Naive thymus-derived CD4-positive, alpha-beta T cell (primary cell): ENCODE measurements at regions not wholly inside any gene's neighbourhood (a gene's known extent, or its start where the extent isn't known, plus 50 kb on each side); places are given as distances from the start of the nearest gene placed in this dataset.
"Not testable (repeated sequence)": the region's sequence is repeated elsewhere in the genome, so short reads cannot be mapped to it uniquely, and the experiment has no call there.

Experiments used
- ATAC-seq: fragments of 150-1000 bp; cut with Tn5 transposase; 2 replicates; pipeline ENCODE4 v1.10.0; 2021; ENCODE audit warnings: mild to moderate bottlenecking, moderate library complexity
- CTCF ChIA-PET: fragments of 350-600 bp; sonication (Branson Sonifier 250); formaldehyde crosslinking; loops from one replicate; lab custom pipeline; 2021; ENCODE audit warnings: antibody characterized with exemption; lab: Charles Lee
- POLR2A ChIA-PET: fragments of 350-600 bp; sonication (Branson Sonifier 250); formaldehyde crosslinking; loops from one replicate; lab custom pipeline; 2021; ENCODE audit warnings: antibody characterized with exemption, inconsistent platforms; lab: Charles Lee
- DNase-seq, 9 donors: peaks; one replicate each; pipeline versions ENCODE4 v3.0.0 to v3.0.0-alpha.2; 2020 to 2022; ENCODE audit warnings: mixed read lengths in 1 of 9
- H3K27ac ChIP-seq: one replicate; pipeline ENCODE4 v1.7.0; 2013; ENCODE audit warnings: mild to moderate bottlenecking, low read depth, low read length, moderate library complexity
- H3K27me3 ChIP-seq, 2 donors: one replicate each; pipeline ENCODE4 v1.7.0; 2013; ENCODE audit warnings: low read length in 2 of 2, mild to moderate bottlenecking in 2 of 2, moderate library complexity in 2 of 2; ENCODE audit not compliant: control insufficient read depth in 2 of 2, insufficient read depth in 2 of 2
- H3K36me3 ChIP-seq, 3 experiments: 1 replicate in 2 of 3; 2 replicates in 1 of 3; pipeline ENCODE4 v1.7.0; 2013; ENCODE audit warnings: low read length in 3 of 3, mild to moderate bottlenecking in 3 of 3, moderate library complexity in 1 of 3; ENCODE audit not compliant: insufficient read depth in 3 of 3, control insufficient read depth in 2 of 3
- H3K4me1 ChIP-seq, 2 donors: one replicate each; pipeline ENCODE4 v1.7.0; 2013; ENCODE audit warnings: low read length in 2 of 2, mild to moderate bottlenecking in 2 of 2, moderate library complexity in 1 of 2; ENCODE audit not compliant: control insufficient read depth in 2 of 2, insufficient read depth in 2 of 2
- H3K4me3 ChIP-seq: 2 replicates; pipeline ENCODE4 v1.7.0; 2013; ENCODE audit warnings: mild to moderate bottlenecking, low read length
- H3K9me3 ChIP-seq, 3 experiments: 1 replicate in 2 of 3; 2 replicates in 1 of 3; pipeline ENCODE4 v1.7.0; 2013; ENCODE audit warnings: low read length in 3 of 3; ENCODE audit not compliant: control insufficient read depth in 2 of 3
- H3K27ac Mint-ChIP-seq, 9 donors: one replicate each; pipeline ENCODE4 v1.8.0; 2020 to 2022; ENCODE audit warnings: mixed read lengths in 9 of 9, mild to moderate bottlenecking in 8 of 9, moderate library complexity in 5 of 9, inconsistent platforms in 2 of 9
- H3K27me3 Mint-ChIP-seq, 5 donors: one replicate each; pipeline ENCODE4 v1.8.0; 2021 to 2022; ENCODE audit warnings: mixed read lengths in 5 of 5, mild to moderate bottlenecking in 1 of 5
- H3K36me3 Mint-ChIP-seq, 5 donors: one replicate each; pipeline ENCODE4 v1.8.0; 2020 to 2022; ENCODE audit warnings: mixed read lengths in 5 of 5, mild to moderate bottlenecking in 3 of 5, inconsistent platforms in 1 of 5
- H3K4me1 Mint-ChIP-seq, 7 donors: one replicate each; pipeline ENCODE4 v1.8.0; 2020 to 2022; ENCODE audit warnings: mixed read lengths in 7 of 7, mild to moderate bottlenecking in 3 of 7, inconsistent platforms in 1 of 7
- H3K4me3 Mint-ChIP-seq, 10 donors: one replicate each; pipeline ENCODE4 v1.8.0; 2020 to 2022; ENCODE audit warnings: mild to moderate bottlenecking in 10 of 10, mixed read lengths in 10 of 10, moderate library complexity in 6 of 10, inconsistent platforms in 2 of 10
- H3K9me3 Mint-ChIP-seq, 11 donors: one replicate each; pipeline ENCODE4 v1.8.0; 2020 to 2022; ENCODE audit warnings: mixed read lengths in 11 of 11, mild to moderate bottlenecking in 4 of 11, inconsistent platforms in 1 of 11, moderate library complexity in 1 of 11
- intact Hi-C, 2 donors: fragments of 100-400 bp; cut with micrococcal nuclease; formaldehyde crosslinking; loops; one replicate each; pipeline ENCODE4 v1.15.1; 2023

- no peak overlapping the region for H3K27ac ChIP-seq
- ATAC-seq (no peak), DNase-seq (no peak)
- no peaks in the 10 kb centered on the region for H3K4me1 Mint-ChIP-seq
- no peak overlapping the region for H3K4me3 Mint-ChIP-seq
- no peaks in the 10 kb centered on the region for H3K36me3 Mint-ChIP-seq
- peaks cover 0 to 5% (median 0%) of the 10 kb centered on the region in 5 donors for H3K27me3 Mint-ChIP-seq
- ChIA-PET POLR2A (no interaction called here), CTCF (no interaction called here)
- H3K27ac Mint-ChIP-seq = no peak overlapping the region
- H3K9me3 Mint-ChIP-seq = peaks cover 0 to 9% (median 2%) of the 10 kb centered on the region in 11 donors
- intact Hi-C loops = no loop called here
- H3K4me3 ChIP-seq = no peak overlapping the region
- no peaks in the 10 kb centered on the region for H3K9me3 ChIP-seq
- no peaks in the 10 kb centered on the region for H3K36me3 ChIP-seq
- no peaks in the 10 kb centered on the region for H3K27me3 ChIP-seq
- H3K4me1 ChIP-seq = no peaks in the 10 kb centered on the region
These were observed 323.1 kb upstream of the KITLG start for GRCh38 chr12:88903333-88903732.

- H3K4me1 ChIP-seq = no peaks in the 10 kb centered on the region
- ChIA-PET CTCF (no interaction called here), POLR2A (no interaction called here)
- intact Hi-C loops = no loop called here
- no peak for DNase-seq
- H3K27ac Mint-ChIP-seq = no peak overlapping the region
- no peaks in the 10 kb centered on the region for H3K27me3 ChIP-seq
- H3K9me3 ChIP-seq = no peaks in the 10 kb centered on the region
- no peaks in the 10 kb centered on the region for H3K4me1 Mint-ChIP-seq
- no peak overlapping the region for H3K4me3 Mint-ChIP-seq
- ATAC-seq = no peak
- H3K9me3 Mint-ChIP-seq = peaks cover 0 to 5% (median 0%) of the 10 kb centered on the region in 11 donors
- H3K36me3 ChIP-seq = no peaks in the 10 kb centered on the region
- H3K27ac ChIP-seq = no peak overlapping the region
- H3K27me3 Mint-ChIP-seq = peaks cover 0 to 5% (median 0%) of the 10 kb centered on the region in 5 donors
- no peaks in the 10 kb centered on the region for H3K36me3 Mint-ChIP-seq
- no peak overlapping the region for H3K4me3 ChIP-seq
These were observed 317.5 kb upstream of the KITLG start for GRCh38 chr12:88897723-88898122.

DNA sequence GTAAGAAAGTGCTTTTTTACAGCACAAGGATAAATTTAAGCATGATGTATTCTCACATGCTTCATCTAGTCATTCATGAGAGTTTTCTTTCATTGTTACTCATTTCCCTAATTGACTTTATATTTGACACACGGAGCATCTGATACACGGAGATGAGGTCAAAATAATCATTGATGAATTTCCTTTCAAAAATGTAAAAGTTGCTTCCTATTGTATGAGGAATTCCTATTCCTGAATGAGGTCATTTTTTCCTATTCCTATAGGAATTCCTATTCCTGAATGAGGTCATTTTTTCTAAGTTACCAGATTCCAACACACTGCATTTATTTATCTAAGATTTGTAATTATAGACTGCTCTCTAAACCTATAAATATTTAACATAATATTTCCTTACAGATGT, 316.7 kb upstream of the KITLG start:
- CTCF ChIA-PET = no interaction called here
- no peak overlapping the region for H3K27ac Mint-ChIP-seq

DNA sequence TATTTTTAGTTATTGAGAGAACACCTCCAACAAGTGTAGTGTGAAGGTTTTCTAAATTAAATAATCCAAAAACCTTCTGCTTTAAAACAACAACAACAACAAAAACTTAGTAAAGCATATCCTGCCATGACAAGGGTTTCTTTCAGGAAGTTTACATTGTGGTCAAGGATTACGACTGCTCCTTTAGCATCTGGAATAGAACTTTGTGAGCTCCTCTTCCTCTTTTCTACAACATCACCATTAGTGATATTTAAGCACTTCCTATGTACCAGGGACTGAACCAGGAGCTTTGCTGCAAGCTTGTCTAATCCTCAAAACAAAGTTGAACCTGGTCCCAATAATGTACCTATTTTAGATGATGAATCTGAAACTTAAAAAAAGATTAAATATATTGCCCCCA, 315.4 kb upstream of the KITLG start:
- ATAC-seq = no peak
- CTCF ChIA-PET = no interaction called here

More for the DNA sequence above, 316.7 kb upstream of the KITLG start:
- no peak for DNase-seq
- Mint-ChIP-seq H3K4me3 (no peak overlapping the region), H3K36me3 (no peaks in the 10 kb centered on the region), H3K27me3 (peaks cover 0 to 5% (median 0%) of the 10 kb centered on the region in 5 donors), H3K9me3 (peaks cover 0 to 5% (median 0%) of the 10 kb centered on the region in 11 donors), H3K4me1 (no peaks in the 10 kb centered on the region)
- no peak overlapping the region for H3K4me3 ChIP-seq
- H3K9me3 ChIP-seq = no peaks in the 10 kb centered on the region
- H3K36me3 ChIP-seq = no peaks in the 10 kb centered on the region
- no peak for ATAC-seq
- no peaks in the 10 kb centered on the region for H3K4me1 ChIP-seq
- POLR2A ChIA-PET = no interaction called here
- H3K27me3 ChIP-seq = no peaks in the 10 kb centered on the region
- intact Hi-C loops = no loop called here
- H3K27ac ChIP-seq = no peak overlapping the region

DNA sequence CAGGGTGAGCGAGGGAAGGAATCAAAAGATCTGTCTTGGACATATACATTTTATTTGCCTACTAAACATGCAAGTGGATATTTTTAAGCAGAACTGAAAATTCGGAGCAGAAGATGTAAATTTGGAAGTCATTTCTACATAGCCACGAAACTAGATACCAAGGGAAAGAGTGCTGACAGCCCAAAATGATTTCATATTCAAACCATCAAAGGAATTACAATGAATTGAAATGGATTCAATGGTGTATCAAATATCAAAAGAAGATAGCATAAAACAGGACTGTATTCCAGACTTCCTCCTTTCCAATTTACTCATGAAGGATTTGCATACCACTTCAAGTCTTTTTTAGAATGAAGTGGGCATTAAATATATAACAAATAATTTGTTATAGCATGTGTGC, 313.5 kb upstream of the KITLG start:
- Mint-ChIP-seq H3K27me3 (peaks cover 0 to under 1% (median 0%) of the 10 kb centered on the region in 5 donors), H3K4me1 (no peaks in the 10 kb centered on the region), H3K36me3 (no peaks in the 10 kb centered on the region), H3K9me3 (peaks cover 0 to 2% (median 0%) of the 10 kb centered on the region in 11 donors), H3K4me3 (no peak overlapping the region), H3K27ac (no peak overlapping the region)
- DNase-seq (no peak), ATAC-seq (no peak)
- Histone ChIP-seq H3K27me3 (no peaks in the 10 kb centered on the region), H3K4me1 (no peaks in the 10 kb centered on the region), H3K4me3 (no peak overlapping the region), H3K36me3 (no peaks in the 10 kb centered on the region), H3K9me3 (no peaks in the 10 kb centered on the region), H3K27ac (no peak overlapping the region)
- ChIA-PET CTCF (no interaction called here), POLR2A (no interaction called here)
- intact Hi-C loops = no loop called here

More for the DNA sequence above, 315.4 kb upstream of the KITLG start:
- Histone ChIP-seq H3K27ac (no peak overlapping the region), H3K4me1 (no peaks in the 10 kb centered on the region), H3K4me3 (no peak overlapping the region), H3K9me3 (no peaks in the 10 kb centered on the region), H3K36me3 (no peaks in the 10 kb centered on the region), H3K27me3 (no peaks in the 10 kb centered on the region)
- Mint-ChIP-seq H3K4me3 (no peak overlapping the region), H3K4me1 (no peaks in the 10 kb centered on the region), H3K27ac (no peak overlapping the region), H3K27me3 (peaks cover 0 to 5% (median 0%) of the 10 kb centered on the region in 5 donors), H3K9me3 (peaks cover 0 to 5% (median 0%) of the 10 kb centered on the region in 11 donors), H3K36me3 (no peaks in the 10 kb centered on the region)
- POLR2A ChIA-PET = no interaction called here
- no peak for DNase-seq
- intact Hi-C loops = no loop called here

DNA sequence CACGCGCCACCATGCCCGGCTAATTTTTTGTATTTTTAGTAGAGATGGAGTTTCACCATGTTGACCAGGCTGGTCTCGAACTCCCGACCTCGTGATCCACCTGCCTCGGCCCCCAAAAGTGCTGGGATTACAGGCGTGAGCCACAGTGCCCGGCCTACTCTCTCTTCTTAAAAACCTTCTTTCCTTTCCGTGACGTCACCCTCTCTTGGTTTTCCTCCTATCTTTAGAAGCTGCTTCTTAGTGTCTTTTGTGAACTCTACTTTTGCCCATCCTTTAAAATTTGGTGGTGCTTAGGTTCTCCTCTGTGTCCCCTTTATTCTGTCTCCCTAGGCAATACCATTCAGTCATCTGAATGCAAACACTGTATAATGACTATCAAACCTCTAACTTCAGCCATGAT, 311.2 kb upstream of the KITLG start:
- H3K36me3 Mint-ChIP-seq, H3K27ac Mint-ChIP-seq, POLR2A ChIA-PET, ATAC-seq, H3K27ac ChIP-seq, H3K4me3 Mint-ChIP-seq, H3K4me3 ChIP-seq, CTCF ChIA-PET, H3K27me3 ChIP-seq, H3K4me1 ChIP-seq, H3K27me3 Mint-ChIP-seq, H3K9me3 ChIP-seq, DNase-seq, H3K9me3 Mint-ChIP-seq, H3K4me1 Mint-ChIP-seq, intact Hi-C loops, H3K36me3 ChIP-seq: not testable (repeated sequence)

- no peaks in the 10 kb centered on the region for H3K27me3 Mint-ChIP-seq
- Histone ChIP-seq H3K36me3 (no peaks in the 10 kb centered on the region), H3K4me3 (no peak overlapping the region), H3K4me1 (no peaks in the 10 kb centered on the region), H3K27ac (no peak overlapping the region), H3K27me3 (no peaks in the 10 kb centered on the region), H3K9me3 (no peaks in the 10 kb centered on the region)
- ChIA-PET POLR2A (no interaction called here), CTCF (no interaction called here)
- peak overlapping the region in 1 of 9 donors; percentile 16 for H3K27ac Mint-ChIP-seq
- intact Hi-C loops = no loop called here
- H3K4me3 Mint-ChIP-seq = no peak overlapping the region
- no peaks in the 10 kb centered on the region for H3K4me1 Mint-ChIP-seq
- ATAC-seq (no peak), DNase-seq (no peak)
- H3K9me3 Mint-ChIP-seq = peaks cover 0 to 4% (median 0%) of the 10 kb centered on the region in 11 donors
- no peaks in the 10 kb centered on the region for H3K36me3 Mint-ChIP-seq
These were observed 309.2 kb upstream of the KITLG start for GRCh38 chr12:88889326-88890110.
